OCI-LY1 (cell line): ENCODE measurements at regions not wholly inside any gene's neighbourhood (a gene's known extent, or its start where the extent isn't known, plus 50 kb on each side); places are given as distances from the start of the nearest gene placed in this dataset.

Experiments
- EZH2 ChIP-seq: fragments of 200-600 bp; sonication (generic), shearing (Covaris generic); IDR thresholded peaks from 2 replicates; pipeline ENCODE4 v1.8.0; 2017; ENCODE audit warnings: borderline replicate concordance, mixed run types, mild to moderate bottlenecking, antibody characterized with exemption, low read length, moderate library complexity, mixed read lengths
- TF ChIP-seq, protein P1 (sequence below): fragments of 200-600 bp; sonication (generic), shearing (Covaris generic); IDR thresholded peaks from 2 replicates; pipeline ENCODE4 v1.5.1; 2017; ENCODE audit warnings: mild to moderate bottlenecking, antibody characterized with exemption, low read length, moderate library complexity, mixed read lengths

DNA sequence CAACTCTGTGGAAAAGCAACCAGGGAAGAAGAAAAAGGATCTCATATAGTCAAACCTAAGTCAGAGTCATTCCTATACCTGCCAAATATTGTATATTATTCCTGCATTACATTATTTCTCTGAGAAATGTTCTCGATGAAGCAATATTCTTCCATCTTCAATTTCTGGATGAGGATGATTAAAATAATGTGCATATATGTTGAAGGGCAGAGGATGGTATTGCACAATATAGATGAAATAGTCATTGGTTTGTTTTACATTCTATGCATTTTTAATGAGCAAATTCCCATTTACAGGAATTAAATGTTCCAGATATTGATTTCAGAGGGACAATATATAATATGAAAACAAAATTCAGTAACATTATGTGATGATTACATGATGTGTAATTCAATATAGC is 545.2 kb downstream of the STK39 start:
- TF ChIP-seq, protein P1, sequence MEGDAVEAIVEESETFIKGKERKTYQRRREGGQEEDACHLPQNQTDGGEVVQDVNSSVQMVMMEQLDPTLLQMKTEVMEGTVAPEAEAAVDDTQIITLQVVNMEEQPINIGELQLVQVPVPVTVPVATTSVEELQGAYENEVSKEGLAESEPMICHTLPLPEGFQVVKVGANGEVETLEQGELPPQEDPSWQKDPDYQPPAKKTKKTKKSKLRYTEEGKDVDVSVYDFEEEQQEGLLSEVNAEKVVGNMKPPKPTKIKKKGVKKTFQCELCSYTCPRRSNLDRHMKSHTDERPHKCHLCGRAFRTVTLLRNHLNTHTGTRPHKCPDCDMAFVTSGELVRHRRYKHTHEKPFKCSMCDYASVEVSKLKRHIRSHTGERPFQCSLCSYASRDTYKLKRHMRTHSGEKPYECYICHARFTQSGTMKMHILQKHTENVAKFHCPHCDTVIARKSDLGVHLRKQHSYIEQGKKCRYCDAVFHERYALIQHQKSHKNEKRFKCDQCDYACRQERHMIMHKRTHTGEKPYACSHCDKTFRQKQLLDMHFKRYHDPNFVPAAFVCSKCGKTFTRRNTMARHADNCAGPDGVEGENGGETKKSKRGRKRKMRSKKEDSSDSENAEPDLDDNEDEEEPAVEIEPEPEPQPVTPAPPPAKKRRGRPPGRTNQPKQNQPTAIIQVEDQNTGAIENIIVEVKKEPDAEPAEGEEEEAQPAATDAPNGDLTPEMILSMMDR: no peak
- TF ChIP-seq EZH2: no peak
